IMR-90 (cell line): ENCODE measurements at regions not wholly inside any gene's neighbourhood (a gene's known extent, or its start where the extent isn't known, plus 50 kb on each side); places are given as distances from the start of the nearest gene placed in this dataset.

Experiments used
- BHLHE40 ChIP-seq: fragments of 150-350 bp; IDR thresholded peaks from 2 replicates; pipeline ENCODE4 v1.6.1; 2016; ENCODE audit warnings: mild to moderate bottlenecking, low read depth, low read length
- CEBPB ChIP-seq: IDR thresholded peaks from 2 replicates; pipeline ENCODE4 v1.6.1; 2012; ENCODE audit warnings: low read depth, low read length, improper control_type of control experiment
- CHD1 ChIP-seq: IDR thresholded peaks from 2 replicates; pipeline ENCODE4 v1.6.1; 2012; ENCODE audit warnings: low read depth, low read length, improper control_type of control experiment
- FOS ChIP-seq: fragments of 150-350 bp; IDR thresholded peaks from 2 replicates; pipeline ENCODE4 v1.6.1; 2016; ENCODE audit warnings: low read depth, low read length
- MAFK ChIP-seq: IDR thresholded peaks from 2 replicates; pipeline ENCODE4 v1.6.1; 2012; ENCODE audit warnings: low read depth, low read length, improper control_type of control experiment
- MAZ ChIP-seq: IDR thresholded peaks from 2 replicates; pipeline ENCODE4 v1.6.1; 2012; ENCODE audit warnings: low read depth, mild to moderate bottlenecking, low read length, improper control_type of control experiment, moderate library complexity, borderline replicate concordance
- MXI1 ChIP-seq: IDR thresholded peaks from 2 replicates; pipeline ENCODE4 v1.6.1; 2012; ENCODE audit warnings: low read depth, mild to moderate bottlenecking, low read length, moderate library complexity, borderline replicate concordance
- POLR2A ChIP-seq: IDR thresholded peaks from 2 replicates; pipeline ENCODE4 v1.6.1; 2012; ENCODE audit warnings: mild to moderate bottlenecking, low read depth, low read length
- RAD21 ChIP-seq: IDR thresholded peaks from 2 replicates; pipeline ENCODE4 v1.6.1; 2012; ENCODE audit warnings: low read length, improper control_type of control experiment
- RFX5 ChIP-seq: IDR thresholded peaks from 2 replicates; pipeline ENCODE4 v1.8.0; 2012; ENCODE audit warnings: low read depth, mild to moderate bottlenecking, low read length, moderate library complexity
- SMC3 ChIP-seq: fragments of 150-350 bp; IDR thresholded peaks from 2 replicates; pipeline ENCODE4 v1.6.1; 2016; ENCODE audit warnings: low read depth, mild to moderate bottlenecking, antibody characterized with exemption, low read length, moderate library complexity
- TF ChIP-seq, protein P1 (sequence below): conservative IDR thresholded peaks from 2 replicates; pipeline ENCODE4 v1.5.1; 2012; ENCODE audit warnings: mild to moderate bottlenecking, low read depth, low read length, improper control_type of control experiment
- TF ChIP-seq, protein P2 (sequence below): fragments of 150-350 bp; IDR thresholded peaks from 2 replicates; pipeline ENCODE4 v1.6.1; 2017; ENCODE audit warnings: mild to moderate bottlenecking, antibody characterized with exemption, low read length, low read depth
- TF ChIP-seq, protein P3 (sequence below): fragments of 150-350 bp; IDR thresholded peaks from 2 replicates; pipeline ENCODE4 v1.6.1; 2016; ENCODE audit warnings: low read depth, mild to moderate bottlenecking, low read length, moderate library complexity, borderline replicate concordance

DNA sequence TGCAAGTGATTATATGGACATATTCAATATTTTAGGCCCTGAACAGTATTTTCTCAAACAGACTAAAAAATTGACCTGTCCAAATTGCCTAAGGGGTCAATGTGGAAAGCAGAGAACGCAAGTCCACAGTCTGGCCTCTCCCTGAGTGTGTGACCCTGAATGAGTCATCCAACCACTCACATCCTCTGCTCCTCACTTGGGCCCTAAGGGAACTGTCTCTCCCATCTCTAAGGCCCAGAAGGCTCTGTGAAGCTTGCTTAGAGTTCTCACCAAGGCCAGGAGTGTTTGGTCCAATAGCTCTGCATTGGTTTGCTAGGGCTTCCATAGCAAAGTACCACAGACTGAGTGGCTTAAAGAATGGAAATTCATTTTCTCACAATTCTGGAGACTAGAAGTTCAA is 155.1 kb downstream of the LSM5 start:
- TF ChIP-seq, protein P1, sequence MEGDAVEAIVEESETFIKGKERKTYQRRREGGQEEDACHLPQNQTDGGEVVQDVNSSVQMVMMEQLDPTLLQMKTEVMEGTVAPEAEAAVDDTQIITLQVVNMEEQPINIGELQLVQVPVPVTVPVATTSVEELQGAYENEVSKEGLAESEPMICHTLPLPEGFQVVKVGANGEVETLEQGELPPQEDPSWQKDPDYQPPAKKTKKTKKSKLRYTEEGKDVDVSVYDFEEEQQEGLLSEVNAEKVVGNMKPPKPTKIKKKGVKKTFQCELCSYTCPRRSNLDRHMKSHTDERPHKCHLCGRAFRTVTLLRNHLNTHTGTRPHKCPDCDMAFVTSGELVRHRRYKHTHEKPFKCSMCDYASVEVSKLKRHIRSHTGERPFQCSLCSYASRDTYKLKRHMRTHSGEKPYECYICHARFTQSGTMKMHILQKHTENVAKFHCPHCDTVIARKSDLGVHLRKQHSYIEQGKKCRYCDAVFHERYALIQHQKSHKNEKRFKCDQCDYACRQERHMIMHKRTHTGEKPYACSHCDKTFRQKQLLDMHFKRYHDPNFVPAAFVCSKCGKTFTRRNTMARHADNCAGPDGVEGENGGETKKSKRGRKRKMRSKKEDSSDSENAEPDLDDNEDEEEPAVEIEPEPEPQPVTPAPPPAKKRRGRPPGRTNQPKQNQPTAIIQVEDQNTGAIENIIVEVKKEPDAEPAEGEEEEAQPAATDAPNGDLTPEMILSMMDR = no peak
- TF ChIP-seq RFX5 (no peak), MXI1 (no peak), POLR2A (no peak), RAD21 (no peak), CHD1 (no peak), FOS (no peak), BHLHE40 (no peak), MAZ (no peak), SMC3 (no peak), CEBPB (no peak), MAFK (no peak)
- TF ChIP-seq, protein P2, sequence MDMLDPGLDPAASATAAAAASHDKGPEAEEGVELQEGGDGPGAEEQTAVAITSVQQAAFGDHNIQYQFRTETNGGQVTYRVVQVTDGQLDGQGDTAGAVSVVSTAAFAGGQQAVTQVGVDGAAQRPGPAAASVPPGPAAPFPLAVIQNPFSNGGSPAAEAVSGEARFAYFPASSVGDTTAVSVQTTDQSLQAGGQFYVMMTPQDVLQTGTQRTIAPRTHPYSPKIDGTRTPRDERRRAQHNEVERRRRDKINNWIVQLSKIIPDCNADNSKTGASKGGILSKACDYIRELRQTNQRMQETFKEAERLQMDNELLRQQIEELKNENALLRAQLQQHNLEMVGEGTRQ = no peak
- TF ChIP-seq, protein P3, sequence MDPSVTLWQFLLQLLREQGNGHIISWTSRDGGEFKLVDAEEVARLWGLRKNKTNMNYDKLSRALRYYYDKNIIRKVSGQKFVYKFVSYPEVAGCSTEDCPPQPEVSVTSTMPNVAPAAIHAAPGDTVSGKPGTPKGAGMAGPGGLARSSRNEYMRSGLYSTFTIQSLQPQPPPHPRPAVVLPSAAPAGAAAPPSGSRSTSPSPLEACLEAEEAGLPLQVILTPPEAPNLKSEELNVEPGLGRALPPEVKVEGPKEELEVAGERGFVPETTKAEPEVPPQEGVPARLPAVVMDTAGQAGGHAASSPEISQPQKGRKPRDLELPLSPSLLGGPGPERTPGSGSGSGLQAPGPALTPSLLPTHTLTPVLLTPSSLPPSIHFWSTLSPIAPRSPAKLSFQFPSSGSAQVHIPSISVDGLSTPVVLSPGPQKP = no peak
